Fibroblast of lung (primary cell): ENCODE measurements at regions not wholly inside any gene's neighbourhood (a gene's known extent, or its start where the extent isn't known, plus 50 kb on each side); places are given as distances from the start of the nearest gene placed in this dataset.
A peak's percentile ranks its signal among the peaks of the same experiment; 100 is the strongest.
"Not testable (repeated sequence)": the region's sequence is repeated elsewhere in the genome, so short reads cannot be mapped to it uniquely, and the experiment has no call there.

Experiments used
- DNase-seq, 2 donors: peaks; one replicate each; pipeline versions ENCODE4 v3.0.0 to v3.0.0-alpha.2; 2010; ENCODE audit warnings: low read depth in 2 of 2
- H2AFZ ChIP-seq: 2 replicates; pipeline ENCODE4 v1.5.1; 2012; ENCODE audit warnings: low read length, control low read depth, inconsistent platforms
- H3K27ac ChIP-seq: 2 replicates; pipeline ENCODE4 v1.5.1; 2011; ENCODE audit warnings: low read length, control low read depth; ENCODE audit not compliant: insufficient read depth
- H3K27me3 ChIP-seq: 2 replicates; pipeline ENCODE4 v1.5.1; 2011; ENCODE audit warnings: mild to moderate bottlenecking, low read length; ENCODE audit not compliant: control insufficient read depth, insufficient read depth
- H3K36me3 ChIP-seq: 2 replicates; pipeline ENCODE4 v1.5.1; 2011; ENCODE audit warnings: low read length; ENCODE audit not compliant: control insufficient read depth, insufficient read depth
- H3K4me1 ChIP-seq: 2 replicates; pipeline ENCODE4 v1.5.1; 2011; ENCODE audit warnings: low read length; ENCODE audit not compliant: control insufficient read depth, insufficient read depth; ENCODE audit errors: extremely low read depth
- H3K4me2 ChIP-seq: 2 replicates; pipeline ENCODE4 v1.5.1; 2011; ENCODE audit warnings: low read length, control low read depth; ENCODE audit not compliant: insufficient read depth; ENCODE audit errors: extremely low read depth
- H3K4me3 ChIP-seq, 4 experiments: fragments of 200-600 bp in 1 of 4; sonication (generic) in 1 of 4; replicated peaks in 1 of 4; 2 replicates each; pipeline ENCODE4 v1.5.1; 2011 to 2016; ENCODE audit warnings: low read length in 4 of 4, low read depth in 3 of 4, mild to moderate bottlenecking in 3 of 4, control low read depth in 2 of 4, inconsistent platforms in 1 of 4, mixed read lengths in 1 of 4; ENCODE audit not compliant: insufficient read depth in 1 of 4; ENCODE audit errors: control extremely low read depth in 1 of 4
- H3K79me2 ChIP-seq: 2 replicates; pipeline ENCODE4 v1.5.1; 2012; ENCODE audit warnings: mild to moderate bottlenecking, low read length, inconsistent platforms; ENCODE audit not compliant: control insufficient read depth, insufficient read depth
- H3K9ac ChIP-seq: 2 replicates; pipeline ENCODE4 v1.5.1; 2011; ENCODE audit warnings: mild to moderate bottlenecking, low read length, control low read depth; ENCODE audit not compliant: insufficient read depth
- H3K9me3 ChIP-seq: 2 replicates; pipeline ENCODE4 v1.5.1; 2012; ENCODE audit warnings: low read depth, low read length; ENCODE audit not compliant: control insufficient read depth, insufficient read depth
- H4K20me1 ChIP-seq: 2 replicates; pipeline ENCODE4 v1.5.1; 2011; ENCODE audit warnings: low read length; ENCODE audit not compliant: control insufficient read depth, insufficient read depth; ENCODE audit errors: extremely low read depth
- EZH2 ChIP-seq: IDR thresholded peaks from 2 replicates; pipeline ENCODE4 v1.5.1; 2012; ENCODE audit warnings: low read length, control low read depth, mild to moderate bottlenecking; ENCODE audit errors: missing control alignments
- TF ChIP-seq, protein P1 (sequence below), 2 donors: IDR thresholded peaks in 1 of 2; conservative IDR thresholded peaks in 1 of 2; 1 replicate in 1 of 2; 2 replicates in 1 of 2; pipeline ENCODE4 v1.5.1; 2011 to 2012; ENCODE audit warnings: low read length in 2 of 2, control low read depth in 1 of 2, inconsistent platforms in 1 of 2, low read depth in 1 of 2, mild to moderate bottlenecking in 1 of 2

DNA sequence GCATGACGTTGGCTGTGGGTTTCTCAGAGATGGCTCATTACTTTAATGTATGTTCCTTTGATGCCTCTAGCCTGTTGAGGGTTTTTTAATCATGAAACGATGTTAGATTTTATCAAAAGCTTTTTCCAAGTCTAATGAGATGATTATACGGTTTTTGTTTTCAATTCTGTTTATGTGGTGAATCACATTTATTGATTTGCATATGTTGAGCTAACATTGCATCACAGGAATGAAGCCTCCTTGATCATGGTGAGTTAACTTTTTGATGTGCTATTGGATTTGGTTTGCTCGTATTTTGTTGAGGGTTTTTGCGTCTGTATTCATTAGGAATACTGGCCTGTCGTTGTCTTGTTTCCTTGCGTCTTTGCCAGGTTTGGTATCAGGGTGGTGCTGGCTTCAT, 52.3 kb upstream of the PTPN12 start:
- no peak overlapping the region for H3K9ac ChIP-seq
- H4K20me1 ChIP-seq: no peaks in the 10 kb centered on the region
- TF ChIP-seq, protein P1, sequence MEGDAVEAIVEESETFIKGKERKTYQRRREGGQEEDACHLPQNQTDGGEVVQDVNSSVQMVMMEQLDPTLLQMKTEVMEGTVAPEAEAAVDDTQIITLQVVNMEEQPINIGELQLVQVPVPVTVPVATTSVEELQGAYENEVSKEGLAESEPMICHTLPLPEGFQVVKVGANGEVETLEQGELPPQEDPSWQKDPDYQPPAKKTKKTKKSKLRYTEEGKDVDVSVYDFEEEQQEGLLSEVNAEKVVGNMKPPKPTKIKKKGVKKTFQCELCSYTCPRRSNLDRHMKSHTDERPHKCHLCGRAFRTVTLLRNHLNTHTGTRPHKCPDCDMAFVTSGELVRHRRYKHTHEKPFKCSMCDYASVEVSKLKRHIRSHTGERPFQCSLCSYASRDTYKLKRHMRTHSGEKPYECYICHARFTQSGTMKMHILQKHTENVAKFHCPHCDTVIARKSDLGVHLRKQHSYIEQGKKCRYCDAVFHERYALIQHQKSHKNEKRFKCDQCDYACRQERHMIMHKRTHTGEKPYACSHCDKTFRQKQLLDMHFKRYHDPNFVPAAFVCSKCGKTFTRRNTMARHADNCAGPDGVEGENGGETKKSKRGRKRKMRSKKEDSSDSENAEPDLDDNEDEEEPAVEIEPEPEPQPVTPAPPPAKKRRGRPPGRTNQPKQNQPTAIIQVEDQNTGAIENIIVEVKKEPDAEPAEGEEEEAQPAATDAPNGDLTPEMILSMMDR (conservative IDR thresholded peaks at IDR 0.05 in 1 of 2, IDR thresholded peaks at IDR 0.05 in 1 of 2; ENCODE audit: low read depth in 1 of 2, low read length in 2 of 2): no peak
- TF ChIP-seq EZH2: no peak
- no peak overlapping the region for H3K4me2 ChIP-seq
- DNase-seq: no peak
- H3K9me3 ChIP-seq: no peaks in the 10 kb centered on the region
- no peak overlapping the region for H2AFZ ChIP-seq
- H3K27ac ChIP-seq: no peak overlapping the region
- no peaks in the 10 kb centered on the region for H3K27me3 ChIP-seq
- no peaks in the 10 kb centered on the region for H3K79me2 ChIP-seq
- no peaks in the 10 kb centered on the region for H3K36me3 ChIP-seq
- H3K4me3 ChIP-seq: no peak overlapping the region
- H3K4me1 ChIP-seq: no peaks in the 10 kb centered on the region

DNA sequence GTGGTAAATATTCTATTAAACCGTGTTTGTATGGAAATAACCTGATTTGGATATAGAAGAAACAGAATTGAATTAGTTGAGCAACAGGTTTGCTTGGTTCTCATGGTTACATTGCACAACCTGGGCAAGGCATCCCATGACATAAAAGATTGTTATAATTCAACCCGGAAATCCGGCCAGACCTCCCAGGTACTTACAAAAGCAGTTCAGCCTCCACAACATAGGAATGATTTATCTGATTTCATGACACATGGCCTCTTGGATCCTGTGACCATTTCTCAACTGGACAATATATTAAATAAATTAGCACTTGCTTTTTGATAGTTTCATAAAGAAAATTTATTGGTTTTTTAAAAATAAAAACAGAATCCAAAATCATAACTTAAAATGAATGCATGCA, 55.1 kb upstream of the PTPN12 start:
- no peak for DNase-seq
- Histone ChIP-seq H2AFZ (no peak overlapping the region), H3K27me3 (no peaks in the 10 kb centered on the region), H3K4me1 (no peaks in the 10 kb centered on the region), H3K79me2 (no peaks in the 10 kb centered on the region), H3K4me3 (no peak overlapping the region), H3K9ac (no peak overlapping the region), H3K36me3 (no peaks in the 10 kb centered on the region), H3K4me2 (no peak overlapping the region), H3K9me3 (no peaks in the 10 kb centered on the region), H4K20me1 (no peaks in the 10 kb centered on the region), H3K27ac (no peak overlapping the region)
- TF ChIP-seq, protein P1 (conservative IDR thresholded peaks at IDR 0.05 in 1 of 2, IDR thresholded peaks at IDR 0.05 in 1 of 2; ENCODE audit: low read depth in 1 of 2, low read length in 2 of 2): peak in 1 of 2 donors; percentile 2
- no peak for TF ChIP-seq EZH2

DNA sequence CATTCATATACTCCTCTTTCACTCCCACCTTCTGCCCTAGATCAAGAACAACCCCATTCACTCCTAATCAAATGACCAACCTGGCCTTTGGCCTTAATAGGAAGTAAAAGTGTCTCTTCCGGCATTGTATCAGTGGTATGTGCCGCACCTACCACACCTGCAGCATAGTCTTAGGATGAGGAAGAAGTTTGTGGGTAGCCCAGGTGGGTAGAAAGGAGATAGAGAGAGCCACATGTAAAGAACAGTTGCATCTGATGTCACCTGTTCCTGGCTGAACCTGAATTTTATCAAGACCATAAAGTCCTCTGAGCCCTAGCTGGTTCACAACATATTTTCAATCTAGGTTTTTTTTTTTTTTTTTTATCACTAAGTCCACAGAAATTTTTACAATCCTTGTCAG, 55.5 kb upstream of the PTPN12 start:
- H4K20me1 ChIP-seq: no peaks in the 10 kb centered on the region

DNA sequence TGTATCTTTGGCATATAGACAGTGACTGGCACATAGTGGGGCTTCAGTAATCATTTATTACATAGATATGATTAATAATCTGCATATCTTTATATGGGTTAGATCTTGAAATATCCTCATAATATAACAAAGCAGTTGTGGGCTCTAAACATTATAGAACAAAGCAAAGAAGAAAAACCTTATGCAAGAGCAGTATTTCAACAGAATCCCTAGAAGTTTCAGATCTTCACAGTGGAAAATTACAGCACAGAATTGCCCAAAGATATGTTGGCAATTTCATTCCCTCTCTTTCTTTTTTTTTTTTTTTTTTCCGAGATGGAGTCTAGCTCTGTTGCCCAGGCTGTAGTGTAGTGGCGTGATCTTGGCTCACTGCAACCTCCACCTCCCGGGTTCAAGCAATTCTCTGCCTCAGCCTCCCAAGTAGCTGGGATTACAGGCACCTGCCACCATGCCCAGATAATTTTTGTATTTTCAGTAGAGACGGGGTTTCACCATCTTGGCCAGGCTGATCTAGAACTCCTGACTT, 56.9 kb upstream of the PTPN12 start:
- H4K20me1 ChIP-seq, H3K9me3 ChIP-seq, H3K79me2 ChIP-seq, H2AFZ ChIP-seq, H3K9ac ChIP-seq, H3K27ac ChIP-seq, H3K4me1 ChIP-seq, H3K4me3 ChIP-seq, DNase-seq, H3K36me3 ChIP-seq, H3K27me3 ChIP-seq, H3K4me2 ChIP-seq: not testable (repeated sequence)

More for the DNA sequence above, 55.5 kb upstream of the PTPN12 start:
- H3K9ac ChIP-seq: no peak overlapping the region
- no peak overlapping the region for H2AFZ ChIP-seq
- no peaks in the 10 kb centered on the region for H3K4me1 ChIP-seq
- H3K4me3 ChIP-seq: no peak overlapping the region
- H3K4me2 ChIP-seq: no peak overlapping the region
- no peaks in the 10 kb centered on the region for H3K9me3 ChIP-seq
- no peak for DNase-seq
- H3K27me3 ChIP-seq: no peaks in the 10 kb centered on the region
- TF ChIP-seq EZH2: no peak
- TF ChIP-seq, protein P1 (conservative IDR thresholded peaks at IDR 0.05 in 1 of 2, IDR thresholded peaks at IDR 0.05 in 1 of 2; ENCODE audit: low read depth in 1 of 2, low read length in 2 of 2): no peak
- H3K27ac ChIP-seq: no peak overlapping the region
- H3K79me2 ChIP-seq: no peaks in the 10 kb centered on the region
- H3K36me3 ChIP-seq: no peaks in the 10 kb centered on the region
